IMR-90 (cell line): ENCODE measurements at regions not wholly inside any gene's neighbourhood (a gene's known extent, or its start where the extent isn't known, plus 50 kb on each side); places are given as distances from the start of the nearest gene placed in this dataset.

Experiments
- ATAC-seq: fragments of 200-7000 bp; cut with Tn5 transposase; 2 replicates; pipeline ENCODE4 v1.9.1; 2020; ENCODE audit warnings: low read depth, mild to moderate bottlenecking, moderate library complexity
- BruUV-seq: library from RNA; stranded (reverse); fragments of 400-500 nt; replicated peaks from 2 replicates; lab custom pipeline; 2021; lab: Mats Ljungman, UMichigan
- CTCF ChIA-PET: fragments of 300-600 bp; formaldehyde crosslinking; extraction: SDS; loops from one replicate; lab custom pipeline; 2021; ENCODE audit warnings: antibody characterized with exemption; lab: Yijun Ruan, JAX
- POLR2A ChIA-PET: fragments of 300-600 bp; sonication (Branson Sonifier 250); formaldehyde crosslinking; loops from one replicate; lab custom pipeline; 2022; ENCODE audit warnings: antibody characterized with exemption; ENCODE audit not compliant: unreplicated experiment; lab: Charles Lee
- DNase-seq: peaks from one replicate; pipeline ENCODE4 v3.0.0; 2013
- H2AFZ ChIP-seq: replicated peaks from 2 replicates; pipeline ENCODE3; 2013; ENCODE audit warnings: low read length, mild to moderate bottlenecking; ENCODE audit not compliant: poor library complexity
- H2AK5ac ChIP-seq: 2 replicates; pipeline ENCODE4 v1.6.1; 2013; ENCODE audit warnings: low read depth, low read length, inconsistent platforms
- H2AK9ac ChIP-seq: replicated peaks from 2 replicates; pipeline ENCODE3; 2013; ENCODE audit warnings: mild to moderate bottlenecking, low read depth, low read length, moderate library complexity; ENCODE audit not compliant: poor library complexity
- H2BK120ac ChIP-seq: 2 replicates; pipeline ENCODE4 v1.6.1; 2013; ENCODE audit warnings: low read depth, low read length, inconsistent platforms
- H2BK15ac ChIP-seq: 3 replicates; pipeline ENCODE4 v1.6.1; 2013; ENCODE audit warnings: low read depth, low read length, inconsistent platforms
- H2BK20ac ChIP-seq: 2 replicates; pipeline ENCODE4 v1.6.1; 2013; ENCODE audit warnings: low read depth, mild to moderate bottlenecking, inconsistent platforms, low read length, moderate library complexity
- H2BK5ac ChIP-seq: 2 replicates; pipeline ENCODE4 v1.6.1; 2013; ENCODE audit warnings: mild to moderate bottlenecking, low read depth, low read length, inconsistent platforms; ENCODE audit not compliant: poor library complexity, severe bottlenecking
- H3K14ac ChIP-seq: replicated peaks from 2 replicates; pipeline ENCODE4 v1.6.1; 2013; ENCODE audit warnings: low read depth, low read length, inconsistent platforms
- H3K18ac ChIP-seq: 2 replicates; pipeline ENCODE4 v1.6.1; 2013; ENCODE audit warnings: low read depth, low read length, control low read depth
- H3K23ac ChIP-seq: 2 replicates; pipeline ENCODE4 v1.6.1; 2013; ENCODE audit warnings: low read depth, low read length, inconsistent platforms
- H3K27ac ChIP-seq: 2 replicates; pipeline ENCODE4 v1.5.1; 2013; ENCODE audit warnings: mild to moderate bottlenecking, control low read depth, low read length; ENCODE audit not compliant: insufficient read depth
- H3K27me3 ChIP-seq: 2 replicates; pipeline ENCODE4 v1.6.1; 2013; ENCODE audit warnings: low read length; ENCODE audit not compliant: control insufficient read depth, insufficient read depth
- H3K36me3 ChIP-seq: 2 replicates; pipeline ENCODE4 v1.6.1; 2013; ENCODE audit warnings: low read length, mixed read lengths; ENCODE audit not compliant: control insufficient read depth, insufficient read depth
- H3K4ac ChIP-seq: 2 replicates; pipeline ENCODE4 v1.6.1; 2013; ENCODE audit warnings: low read depth, low read length, inconsistent platforms
- H3K4me1 ChIP-seq: 2 replicates; pipeline ENCODE4 v1.6.1; 2013; ENCODE audit warnings: low read length, mixed read lengths; ENCODE audit not compliant: control insufficient read depth, insufficient read depth
- H3K4me2 ChIP-seq: 2 replicates; pipeline ENCODE4 v1.6.1; 2013; ENCODE audit warnings: low read depth, mild to moderate bottlenecking, control low read depth, low read length, moderate library complexity
- H3K4me3 ChIP-seq: 2 replicates; pipeline ENCODE4 v1.5.1; 2013; ENCODE audit warnings: low read depth, mild to moderate bottlenecking, control low read depth, low read length, moderate library complexity; ENCODE audit not compliant: insufficient read depth
- H3K56ac ChIP-seq: 2 replicates; pipeline ENCODE4 v1.6.1; 2013; ENCODE audit warnings: low read length, inconsistent platforms; ENCODE audit not compliant: insufficient read depth; ENCODE audit errors: extremely low read depth
- H3K79me1 ChIP-seq, 2 experiments: 2 replicates each; pipeline ENCODE4 v1.6.1; 2013; ENCODE audit warnings: low read length in 2 of 2, inconsistent platforms in 1 of 2, low read depth in 1 of 2
- H3K9ac ChIP-seq: 2 replicates; pipeline ENCODE4 v1.6.1; 2013; ENCODE audit warnings: low read depth, low read length, control low read depth
- H3K9me1 ChIP-seq: 2 replicates; pipeline ENCODE4 v1.6.1; 2013; ENCODE audit warnings: low read length, inconsistent platforms; ENCODE audit not compliant: insufficient read depth
- H3K9me3 ChIP-seq: 2 replicates; pipeline ENCODE4 v1.6.1; 2013; ENCODE audit warnings: low read length; ENCODE audit not compliant: control insufficient read depth, insufficient read depth
- H4K20me1 ChIP-seq: 2 replicates; pipeline ENCODE4 v1.6.1; 2013; ENCODE audit warnings: low read length, inconsistent platforms; ENCODE audit not compliant: insufficient read depth
- H4K5ac ChIP-seq: 2 replicates; pipeline ENCODE4 v1.6.1; 2013; ENCODE audit warnings: mild to moderate bottlenecking, low read depth, low read length, control low read depth
- H4K8ac ChIP-seq, 2 experiments: 2 replicates each; pipeline ENCODE4 v1.6.1; 2013; ENCODE audit warnings: low read depth in 2 of 2, low read length in 2 of 2, control low read depth in 1 of 2, inconsistent platforms in 1 of 2
- H4K91ac ChIP-seq: 2 replicates; pipeline ENCODE4 v1.6.1; 2013; ENCODE audit warnings: low read depth, low read length, inconsistent platforms; ENCODE audit not compliant: insufficient read depth
- CEBPB ChIP-seq: IDR thresholded peaks from 2 replicates; pipeline ENCODE4 v1.6.1; 2012; ENCODE audit warnings: low read depth, low read length, improper control_type of control experiment
- USF2 ChIP-seq: fragments of 150-350 bp; IDR thresholded peaks from 2 replicates; pipeline ENCODE4 v1.6.1; 2017; ENCODE audit warnings: mild to moderate bottlenecking, antibody characterized with exemption, low read length, low read depth
- WGBS, 2 experiments: methylation state at CpG; one replicate each; pipeline versions ENCODE4 v1.1.5 to v1.1.7; 2013; ENCODE audit warnings: missing lambda C conversion rate in 2 of 2; ENCODE audit not compliant: insufficient read length in 1 of 2; ENCODE audit errors: extremely low coverage in 2 of 2; 5-methylcytosine and 5-hydroxymethylcytosine counted together
- dilution Hi-C: fragments of 300-500 bp; cut with HindIII; formaldehyde crosslinking; loops from one replicate; pipeline ENCODE4 v1.14.3; 2018; ENCODE audit warnings: low sequenced_read_pairs; ENCODE audit not compliant: unreplicated experiment
- in situ Hi-C: fragments of 300-500 bp; cut with MboI; formaldehyde crosslinking; loops from 3 replicates; pipeline ENCODE4 v1.14.3; 2019; ENCODE audit warnings: low sequenced_read_pairs, inconsistent platforms, mixed read lengths
- intact Hi-C: fragments of 100-400 bp; cut with micrococcal nuclease; formaldehyde crosslinking; loops from 2 replicates; pipeline ENCODE4 v1.10.0; 2022

GRCh38 chr2:82792316-82792715, 1666.8 kb downstream of the SUCLG1 start:
- ChIA-PET CTCF (no interaction called here), POLR2A (no interaction called here)
- H3K27ac ChIP-seq, result no peak overlapping the region
- H4K8ac ChIP-seq, result no peak overlapping the region
- no peak overlapping the region for H3K4ac ChIP-seq
- no peaks in the 10 kb centered on the region for H3K79me1 ChIP-seq
- no peak overlapping the region for H2BK5ac ChIP-seq
- no peak overlapping the region for H2BK15ac ChIP-seq
- no peaks in the 10 kb centered on the region for H3K9me1 ChIP-seq
- no peak overlapping the region for H3K14ac ChIP-seq
- no peak overlapping the region for H2AFZ ChIP-seq
- H2BK20ac ChIP-seq, result no peak overlapping the region
- H4K91ac ChIP-seq, result no peak overlapping the region
- H3K9me3 ChIP-seq, result no peaks in the 10 kb centered on the region
- BruUV-seq, result no TSS peak
- H3K36me3 ChIP-seq, result no peaks in the 10 kb centered on the region
- intact Hi-C loops, result no loop called here
- H3K4me1 ChIP-seq, result no peaks in the 10 kb centered on the region
- H2BK120ac ChIP-seq, result no peak overlapping the region
- H4K20me1 ChIP-seq, result no peaks in the 10 kb centered on the region
- no peak overlapping the region for H2AK5ac ChIP-seq
- no peaks in the 10 kb centered on the region for H3K27me3 ChIP-seq
- TF ChIP-seq USF2 (no peak), CEBPB (0 out of 2 replicates have a peak, but pooled peaks have one; percentile 3)
- in situ Hi-C loops, result no loop called here
- WGBS, 2 experiments, result 100% methylated on average over 2 of the region's 5 CpGs; no CpG with 5 or more reads in 1 of the 2 experiments
- no peak overlapping the region for H3K4me2 ChIP-seq
- no peak for ATAC-seq
- no peak for DNase-seq
- no peak overlapping the region for H3K9ac ChIP-seq
- no peak overlapping the region for H3K4me3 ChIP-seq
- H2AK9ac ChIP-seq, result no peak overlapping the region
- dilution Hi-C loops, result no loop called here
- H4K5ac ChIP-seq, result no peak overlapping the region
- H3K23ac ChIP-seq, result no peak overlapping the region
- no peak overlapping the region for H3K56ac ChIP-seq
- H3K18ac ChIP-seq, result no peak overlapping the region
